Vagina (tissue), 2 donors: ENCODE measurements at regions not wholly inside any gene's neighbourhood (a gene's known extent, or its start where the extent isn't known, plus 50 kb on each side); places are given as distances from the start of the nearest gene placed in this dataset.

Source experiments
- CTCF ChIP-seq, 3 experiments: fragments of 450-650 bp in 2 of 3; fragments of 200-600 bp in 1 of 3; sonication (generic) in 1 of 3; IDR thresholded peaks; one replicate each; pipeline ENCODE4 v1.5.1; 2017 to 2019; ENCODE audit warnings: antibody characterized with exemption in 3 of 3, mild to moderate bottlenecking in 2 of 3, moderate library complexity in 2 of 3
- POLR2A ChIP-seq, 2 donors: fragments of 450-650 bp; IDR thresholded peaks; one replicate each; pipeline ENCODE4 v1.6.1; 2017; ENCODE audit warnings: antibody characterized with exemption in 2 of 2, mild to moderate bottlenecking in 2 of 2, moderate library complexity in 2 of 2
- POLR2AphosphoS5 ChIP-seq, 2 donors: sonication (generic); formaldehyde crosslinking; IDR thresholded peaks; one replicate each; pipeline ENCODE4 v1.9.0; 2017; ENCODE audit warnings: antibody characterized with exemption in 2 of 2, mild to moderate bottlenecking in 2 of 2, low read depth in 1 of 2; ENCODE audit not compliant: insufficient read depth in 1 of 2

GRCh38 chr12:63470161-63470560 is 198.1 kb downstream of the DPY19L2 start:
- TF ChIP-seq CTCF (IDR thresholded peaks at IDR 0.05) (no peak), POLR2AphosphoS5 (IDR thresholded peaks at IDR 0.05; ENCODE audit: insufficient read depth in 1 of 2, low read depth in 1 of 2) (no peak), POLR2A (IDR thresholded peaks at IDR 0.05) (no peak)
